ENCODE measurements at regions not wholly inside any gene's neighbourhood (a gene's known extent, or its start where the extent isn't known, plus 50 kb on each side); places are given as distances from the start of the nearest gene placed in this dataset.

DNA sequence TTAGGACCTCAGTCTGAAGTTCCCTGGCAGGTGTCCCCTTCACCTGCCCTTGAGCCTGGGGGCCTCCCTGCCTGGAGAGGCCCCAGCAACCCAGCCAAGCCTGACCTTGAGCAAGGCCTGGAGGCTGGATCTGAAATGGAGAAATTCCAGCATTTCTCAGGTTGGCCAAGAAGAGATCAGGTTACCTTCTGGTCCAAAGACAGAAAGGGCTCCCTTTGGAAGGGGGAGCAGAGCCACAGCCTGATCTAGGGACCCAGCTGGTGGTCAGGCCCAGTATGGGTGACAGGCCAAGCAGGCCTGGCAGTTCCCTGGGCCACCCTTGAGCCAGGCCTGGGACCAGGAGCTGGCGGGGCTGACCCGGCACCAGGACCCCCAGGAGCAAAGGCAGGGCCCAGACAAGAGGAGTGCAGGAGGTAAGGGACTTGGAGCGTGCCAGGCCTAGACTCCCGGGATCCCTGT, 82.8 kb downstream of the TNFAIP2 start:
- TF ChIP-seq, protein P1, sequence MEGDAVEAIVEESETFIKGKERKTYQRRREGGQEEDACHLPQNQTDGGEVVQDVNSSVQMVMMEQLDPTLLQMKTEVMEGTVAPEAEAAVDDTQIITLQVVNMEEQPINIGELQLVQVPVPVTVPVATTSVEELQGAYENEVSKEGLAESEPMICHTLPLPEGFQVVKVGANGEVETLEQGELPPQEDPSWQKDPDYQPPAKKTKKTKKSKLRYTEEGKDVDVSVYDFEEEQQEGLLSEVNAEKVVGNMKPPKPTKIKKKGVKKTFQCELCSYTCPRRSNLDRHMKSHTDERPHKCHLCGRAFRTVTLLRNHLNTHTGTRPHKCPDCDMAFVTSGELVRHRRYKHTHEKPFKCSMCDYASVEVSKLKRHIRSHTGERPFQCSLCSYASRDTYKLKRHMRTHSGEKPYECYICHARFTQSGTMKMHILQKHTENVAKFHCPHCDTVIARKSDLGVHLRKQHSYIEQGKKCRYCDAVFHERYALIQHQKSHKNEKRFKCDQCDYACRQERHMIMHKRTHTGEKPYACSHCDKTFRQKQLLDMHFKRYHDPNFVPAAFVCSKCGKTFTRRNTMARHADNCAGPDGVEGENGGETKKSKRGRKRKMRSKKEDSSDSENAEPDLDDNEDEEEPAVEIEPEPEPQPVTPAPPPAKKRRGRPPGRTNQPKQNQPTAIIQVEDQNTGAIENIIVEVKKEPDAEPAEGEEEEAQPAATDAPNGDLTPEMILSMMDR (IDR thresholded peaks at IDR 0.05), result no peak
- TF ChIP-seq POLR2A (IDR thresholded peaks at IDR 0.05), result no peak
- TF ChIP-seq POLR2AphosphoS5 (IDR thresholded peaks at IDR 0.05), result no peak
- TF ChIP-seq EP300 (IDR thresholded peaks at IDR 0.05), result no peak
